ENCODE measurements at regions not wholly inside any gene's neighbourhood (a gene's known extent, or its start where the extent isn't known, plus 50 kb on each side); places are given as distances from the start of the nearest gene placed in this dataset.

- DNase-seq: peak; percentile 55
- peaks cover 17% of the 10 kb centered on the region for H3K4me1 ChIP-seq (ENCODE audit: insufficient read depth)
- H3K4me3 ChIP-seq: peak overlapping the region; percentile 30
- no peaks in the 10 kb centered on the region for H3K9me3 ChIP-seq (ENCODE audit: low read depth)
- H3K4me2 ChIP-seq (ENCODE audit: unreplicated experiment): peak overlapping the region; percentile 41
- WGBS, 2 experiments (ENCODE audit: low coverage in 1 of 2, low lambda C conversion rate in 2 of 2, missing lambda C conversion rate in 2 of 2): 18 to 22% methylated on average over 11 of the region's 11 CpGs
- no peaks in the 10 kb centered on the region for H3K27me3 ChIP-seq (replicated peaks; ENCODE audit: insufficient read depth)
- peak overlapping the region; percentile 62 for H2AFZ ChIP-seq
- H3K36me3 ChIP-seq (ENCODE audit: low read depth): no peaks in the 10 kb centered on the region
- no peaks in the 10 kb centered on the region for H3K9me2 ChIP-seq (ENCODE audit: insufficient read depth)
- no peaks in the 10 kb centered on the region for H3F3A ChIP-seq (ENCODE audit: insufficient read depth)
- no peaks in the 10 kb centered on the region for H4K20me1 ChIP-seq (ENCODE audit: insufficient read depth)
- H3K9ac ChIP-seq: no peak overlapping the region
- no peaks in the 10 kb centered on the region for H3K79me2 ChIP-seq (ENCODE audit: insufficient read depth)
- in situ Hi-C loops (cut with MboI): no loop called here
- no peak overlapping the region for H3K27ac ChIP-seq
- TF ChIP-seq EZH2 (IDR thresholded peaks at IDR 0.05; ENCODE audit: insufficient read depth, poor library complexity, severe bottlenecking) (no peak), EZH2phosphoT487 (IDR thresholded peaks at IDR 0.05; ENCODE audit: insufficient read depth, low read depth) (no peak)
Observed at GRCh38 chr9:79264511-79265355, 307.0 kb upstream of the TLE4 start.

GRCh38 chr9:79266986-79267385 is 304.8 kb upstream of the TLE4 start:
- Histone ChIP-seq H3K4me1 (ENCODE audit: insufficient read depth) (peaks cover 17% of the 10 kb centered on the region), H3K9me3 (ENCODE audit: low read depth) (no peaks in the 10 kb centered on the region), H3K27me3 (replicated peaks; ENCODE audit: insufficient read depth) (no peaks in the 10 kb centered on the region), H3F3A (ENCODE audit: insufficient read depth) (no peaks in the 10 kb centered on the region), H3K27ac (no peak overlapping the region), H3K36me3 (ENCODE audit: low read depth) (no peaks in the 10 kb centered on the region), H3K9me2 (ENCODE audit: insufficient read depth) (no peaks in the 10 kb centered on the region), H4K20me1 (ENCODE audit: insufficient read depth) (no peaks in the 10 kb centered on the region), H3K9ac (no peak overlapping the region), H2AFZ (no peak overlapping the region), H3K4me2 (ENCODE audit: unreplicated experiment) (no peak overlapping the region), H3K4me3 (no peak overlapping the region), H3K79me2 (ENCODE audit: insufficient read depth) (no peaks in the 10 kb centered on the region)
- TF ChIP-seq EZH2 (IDR thresholded peaks at IDR 0.05; ENCODE audit: insufficient read depth, poor library complexity, severe bottlenecking): no peak
- in situ Hi-C loops (cut with MboI): no loop called here
- peak; percentile 44 for DNase-seq

- in situ Hi-C loops (cut with MboI): no loop called here
- DNase-seq: no peak
- Histone ChIP-seq H3K27me3 (replicated peaks; ENCODE audit: insufficient read depth) (no peaks in the 10 kb centered on the region), H3K9me2 (ENCODE audit: insufficient read depth) (no peaks in the 10 kb centered on the region), H3K9me3 (ENCODE audit: low read depth) (no peaks in the 10 kb centered on the region), H2AFZ (no peak overlapping the region), H3K36me3 (ENCODE audit: low read depth) (no peaks in the 10 kb centered on the region), H3K4me2 (ENCODE audit: unreplicated experiment) (no peak overlapping the region), H3K9ac (no peak overlapping the region), H3K27ac (no peak overlapping the region), H3K4me3 (no peak overlapping the region), H3K4me1 (ENCODE audit: insufficient read depth) (peaks cover 17% of the 10 kb centered on the region), H3K79me2 (ENCODE audit: insufficient read depth) (no peaks in the 10 kb centered on the region), H3F3A (ENCODE audit: insufficient read depth) (no peaks in the 10 kb centered on the region), H4K20me1 (ENCODE audit: insufficient read depth) (no peaks in the 10 kb centered on the region)
- TF ChIP-seq EZH2 (IDR thresholded peaks at IDR 0.05; ENCODE audit: insufficient read depth, poor library complexity, severe bottlenecking) (no peak), EZH2phosphoT487 (IDR thresholded peaks at IDR 0.05; ENCODE audit: insufficient read depth, low read depth) (no peak)
- 61 to 65% methylated on average over 2 of the region's 2 CpGs for WGBS, 2 experiments (ENCODE audit: low coverage in 1 of 2, low lambda C conversion rate in 2 of 2, missing lambda C conversion rate in 2 of 2)
Observed at GRCh38 chr9:79268806-79269205, 303.0 kb upstream of the TLE4 start.

GRCh38 chr9:79273311-79273710 is 298.5 kb upstream of the TLE4 start:
- WGBS, 2 experiments (ENCODE audit: low coverage in 1 of 2, low lambda C conversion rate in 2 of 2, missing lambda C conversion rate in 2 of 2): 42 to 57% methylated on average over 3 of the region's 3 CpGs
- H3K9me3 ChIP-seq (ENCODE audit: low read depth): no peaks in the 10 kb centered on the region
- no peaks in the 10 kb centered on the region for H4K20me1 ChIP-seq (ENCODE audit: insufficient read depth)
- no peak for DNase-seq
- no peak overlapping the region for H2AFZ ChIP-seq
- no peak for TF ChIP-seq EZH2phosphoT487 (IDR thresholded peaks at IDR 0.05; ENCODE audit: insufficient read depth, low read depth)
- no peak for TF ChIP-seq EZH2 (IDR thresholded peaks at IDR 0.05; ENCODE audit: insufficient read depth, poor library complexity, severe bottlenecking)
- H3K4me1 ChIP-seq (ENCODE audit: insufficient read depth): no peaks in the 10 kb centered on the region
- no peaks in the 10 kb centered on the region for H3K79me2 ChIP-seq (ENCODE audit: insufficient read depth)
- no peak overlapping the region for H3K4me3 ChIP-seq
- H3K27ac ChIP-seq: no peak overlapping the region
- H3K36me3 ChIP-seq (ENCODE audit: low read depth): no peaks in the 10 kb centered on the region
- in situ Hi-C loops (cut with MboI): no loop called here
- no peaks in the 10 kb centered on the region for H3K9me2 ChIP-seq (ENCODE audit: insufficient read depth)
- no peaks in the 10 kb centered on the region for H3F3A ChIP-seq (ENCODE audit: insufficient read depth)
- no peak overlapping the region for H3K4me2 ChIP-seq (ENCODE audit: unreplicated experiment)
- no peaks in the 10 kb centered on the region for H3K27me3 ChIP-seq (replicated peaks; ENCODE audit: insufficient read depth)
- no peak overlapping the region for H3K9ac ChIP-seq

Measured in GM23248 (cell line).